ENCODE measurements at regions not wholly inside any gene's neighbourhood (a gene's known extent, or its start where the extent isn't known, plus 50 kb on each side); places are given as distances from the start of the nearest gene placed in this dataset.

DNA sequence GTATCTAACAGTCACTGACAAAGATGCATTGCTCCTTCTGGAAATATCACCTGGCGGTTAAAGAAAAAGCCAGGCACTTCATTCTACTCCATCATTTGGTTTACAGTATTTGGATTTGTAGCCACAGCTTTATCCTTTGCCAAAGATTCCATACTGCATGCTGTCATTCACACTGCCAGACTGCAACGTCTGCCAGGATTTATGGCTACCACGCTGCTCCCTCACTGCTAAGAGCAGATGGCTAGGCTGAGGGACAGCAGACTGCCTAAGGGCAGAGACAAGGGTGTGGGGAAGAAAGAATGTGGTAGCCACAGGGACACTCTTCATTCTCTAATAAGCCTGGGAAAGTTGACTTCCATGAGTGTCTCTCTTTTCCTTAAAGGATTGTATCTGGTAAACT, 1047.0 kb downstream of the TUSC7 start:
- no peak for TF ChIP-seq CHD2 (IDR thresholded peaks at IDR 0.05; ENCODE audit: low read length)
- no peak for TF ChIP-seq CTCF (IDR thresholded peaks at IDR 0.05; ENCODE audit: control extremely low read depth in 1 of 3, insufficient read depth in 1 of 3, low read depth in 1 of 3, low read length in 3 of 3)
- no peak for TF ChIP-seq HDAC6 (IDR thresholded peaks at IDR 0.05; ENCODE audit: low read depth, low read length)
- no peak for TF ChIP-seq ASH2L (IDR thresholded peaks at IDR 0.05; ENCODE audit: low read length)
- no peak for TF ChIP-seq SRF (IDR thresholded peaks at IDR 0.05; ENCODE audit: low read depth, low read length)
- TF ChIP-seq POLR2A (IDR thresholded peaks at IDR 0.05; ENCODE audit: control extremely low read depth in 1 of 2, low read depth in 2 of 2, low read length in 2 of 2), result no peak
